GM23338 (cell line): ENCODE measurements at regions not wholly inside any gene's neighbourhood (a gene's known extent, or its start where the extent isn't known, plus 50 kb on each side); places are given as distances from the start of the nearest gene placed in this dataset.

Source experiments
- ATAC-seq: fragments of 200-7000 bp; cut with Tn5 transposase; 3 replicates; pipeline ENCODE4 v1.9.1; 2020
- DNase-seq: peaks from one replicate; pipeline ENCODE4 v3.0.0-alpha.2; 2015; ENCODE audit warnings: low spot score
- H2AFZ ChIP-seq: fragments of 200-600 bp; sonication (generic); 2 replicates; pipeline ENCODE4 v1.8.0; 2016; ENCODE audit warnings: antibody characterized with exemption, mild to moderate bottlenecking, moderate library complexity
- H3F3A ChIP-seq: fragments of 200-600 bp; sonication (generic); replicated peaks from 2 replicates; pipeline ENCODE4 v1.8.0; 2017; ENCODE audit warnings: antibody characterized with exemption, mixed run types, low read depth
- H3K27ac ChIP-seq: fragments of 200-600 bp; sonication (generic); 2 replicates; pipeline ENCODE4 v1.6.1; 2016; ENCODE audit warnings: low read depth
- H3K27me3 ChIP-seq: fragments of 200-600 bp; sonication (generic); 2 replicates; pipeline ENCODE4 v1.8.0; 2016; ENCODE audit warnings: mild to moderate bottlenecking, mixed run types, moderate library complexity; ENCODE audit not compliant: insufficient read depth
- H3K36me3 ChIP-seq: fragments of 200-600 bp; sonication (generic); 2 replicates; pipeline ENCODE4 v1.8.0; 2016; ENCODE audit warnings: mild to moderate bottlenecking; ENCODE audit not compliant: insufficient read depth
- H3K4me1 ChIP-seq: fragments of 200-600 bp; sonication (generic); 2 replicates; pipeline ENCODE4 v1.8.0; 2016; ENCODE audit warnings: mild to moderate bottlenecking, moderate library complexity; ENCODE audit not compliant: insufficient read depth
- H3K4me2 ChIP-seq: fragments of 200-600 bp; sonication (generic); 2 replicates; pipeline ENCODE4 v1.7.1; 2017; ENCODE audit warnings: mixed run types
- H3K4me3 ChIP-seq: fragments of 200-600 bp; sonication (generic); 2 replicates; pipeline ENCODE4 v1.6.1; 2016; ENCODE audit warnings: mixed run types
- H3K79me2 ChIP-seq: fragments of 200-600 bp; sonication (generic); replicated peaks from 2 replicates; pipeline ENCODE4 v1.8.0; 2017; ENCODE audit warnings: mild to moderate bottlenecking; ENCODE audit not compliant: insufficient read depth
- H3K9me2 ChIP-seq: fragments of 200-600 bp; sonication (generic); 2 replicates; pipeline ENCODE4 v1.8.0; 2017; ENCODE audit not compliant: insufficient read depth
- H4K20me1 ChIP-seq: fragments of 200-600 bp; sonication (generic); replicated peaks from 2 replicates; pipeline ENCODE4 v1.8.0; 2017; ENCODE audit warnings: mild to moderate bottlenecking; ENCODE audit not compliant: insufficient read depth
- H3K27ac Mint-ChIP-seq: 2 replicates; pipeline ENCODE4 v1.8.0; 2020; ENCODE audit warnings: inconsistent platforms, mild to moderate bottlenecking, moderate library complexity, mixed read lengths
- H3K27me3 Mint-ChIP-seq: 3 replicates; pipeline ENCODE4 v1.8.0; 2022; ENCODE audit warnings: low read depth, mild to moderate bottlenecking, moderate library complexity, mixed read lengths, inconsistent platforms; ENCODE audit not compliant: insufficient read depth, poor library complexity
- H3K36me3 Mint-ChIP-seq: 3 replicates; pipeline ENCODE4 v1.8.0; 2021; ENCODE audit warnings: low read depth, mild to moderate bottlenecking, inconsistent platforms, moderate library complexity, mixed read lengths
- H3K4me1 Mint-ChIP-seq: 3 replicates; pipeline ENCODE4 v1.8.0; 2020; ENCODE audit warnings: mild to moderate bottlenecking, inconsistent platforms, mixed read lengths
- H3K4me3 Mint-ChIP-seq: 3 replicates; pipeline ENCODE4 v1.8.0; 2021; ENCODE audit warnings: moderate library complexity, mild to moderate bottlenecking, inconsistent platforms, mixed read lengths
- H3K9me3 Mint-ChIP-seq: 3 replicates; pipeline ENCODE4 v1.8.0; 2020; ENCODE audit warnings: moderate library complexity, mild to moderate bottlenecking, inconsistent platforms, mixed read lengths
- CREB1 ChIP-seq: fragments of 250-450 bp; sonication (Bioruptor Pico); IDR thresholded peaks from 2 replicates; pipeline ENCODE4 v1.5.0; 2020; ENCODE audit warnings: low read depth, mild to moderate bottlenecking, moderate library complexity
- EZH2 ChIP-seq: fragments of 200-600 bp; sonication (generic); IDR thresholded peaks from one replicate; pipeline ENCODE4 v1.8.0; 2017; ENCODE audit warnings: antibody characterized with exemption, mild to moderate bottlenecking, low read depth; ENCODE audit not compliant: unreplicated experiment
- EZH2phosphoT487 ChIP-seq: fragments of 200-600 bp; sonication (generic); IDR thresholded peaks from one replicate; pipeline ENCODE4 v1.8.1; 2018; ENCODE audit warnings: antibody characterized with exemption; ENCODE audit not compliant: unreplicated experiment
- JUNB ChIP-seq: IDR thresholded peaks from one replicate; pipeline ENCODE4 v1.6.1; 2016; ENCODE audit warnings: antibody characterized with exemption; ENCODE audit not compliant: unreplicated experiment
- POLR2AphosphoS5 ChIP-seq: IDR thresholded peaks from 2 replicates; pipeline ENCODE4 v1.6.1; 2016; ENCODE audit warnings: antibody characterized with exemption, low read depth
- STAT1 ChIP-seq: IDR thresholded peaks from one replicate; pipeline ENCODE4 v1.6.1; 2016; ENCODE audit warnings: antibody characterized with exemption; ENCODE audit not compliant: unreplicated experiment
- ZNF114 ChIP-seq: fragments of 250-450 bp; sonication (Bioruptor Pico); IDR thresholded peaks from 2 replicates; pipeline ENCODE4 v1.5.0; 2020; ENCODE audit warnings: mild to moderate bottlenecking, moderate library complexity
- ZNF331 ChIP-seq: fragments of 250-450 bp; sonication (Bioruptor Pico); IDR thresholded peaks from 2 replicates; pipeline ENCODE4 v1.5.0; 2020; ENCODE audit warnings: low read depth, mild to moderate bottlenecking, moderate library complexity
- TF ChIP-seq, protein P1 (sequence below), 2 experiments: fragments of 200-600 bp in 1 of 2; sonication (generic) in 1 of 2; conservative IDR thresholded peaks; 2 replicates each; pipeline versions ENCODE4 v1.5.1 to v1.6.1; 2016 to 2017; ENCODE audit warnings: antibody characterized with exemption in 2 of 2, low read depth in 2 of 2, mild to moderate bottlenecking in 2 of 2, moderate library complexity in 1 of 2
- TF ChIP-seq, protein P2 (sequence below): IDR thresholded peaks from 2 replicates; pipeline ENCODE4 v1.6.1; 2016; ENCODE audit warnings: antibody characterized with exemption
- TF ChIP-seq, protein P3 (sequence below): IDR thresholded peaks from one replicate; pipeline ENCODE4 v1.6.1; 2018; ENCODE audit warnings: antibody characterized with exemption; ENCODE audit not compliant: unreplicated experiment
- TF ChIP-seq, protein P4 (sequence below): fragments of 250-450 bp; sonication (Bioruptor Pico); IDR thresholded peaks from 2 replicates; pipeline ENCODE4 v1.5.0; 2020; ENCODE audit warnings: mild to moderate bottlenecking, moderate library complexity

DNA sequence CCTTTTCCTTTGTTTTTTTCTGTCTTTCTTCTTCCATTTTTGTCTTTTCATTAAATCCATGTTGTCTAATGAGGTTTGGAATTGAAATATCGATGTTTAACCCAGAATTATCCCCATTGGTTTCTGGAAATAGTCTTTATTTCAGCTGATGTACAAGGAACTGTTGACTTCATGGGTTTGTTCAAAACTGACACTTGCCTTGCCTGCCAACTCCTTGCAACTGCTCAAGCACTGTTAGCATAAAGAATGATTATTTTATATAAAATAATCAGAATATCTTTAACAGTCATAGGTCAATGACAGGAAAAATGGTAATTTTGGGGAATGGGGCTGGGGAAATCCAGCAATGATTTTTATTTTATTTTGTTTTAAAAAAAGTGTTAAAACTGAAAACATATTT, 359.6 kb upstream of the LCORL start:
- DNase-seq: no peak
- Histone ChIP-seq H3K9me2 (0 out of 2 replicates have a peak, but pooled peaks cover 3% of the 10 kb centered on the region), H3K36me3 (no peaks in the 10 kb centered on the region), H3K27ac (no peak overlapping the region), H3K4me1 (no peaks in the 10 kb centered on the region), H3K79me2 (no peaks in the 10 kb centered on the region), H3K4me3 (no peak overlapping the region), H2AFZ (no peak overlapping the region), H3F3A (no peaks in the 10 kb centered on the region), H3K27me3 (peaks cover 41% of the 10 kb centered on the region), H3K4me2 (no peak overlapping the region), H4K20me1 (no peaks in the 10 kb centered on the region)
- H3K9me3 Mint-ChIP-seq: peaks cover 17% of the 10 kb centered on the region
- H3K27me3 Mint-ChIP-seq: peaks cover 13% of the 10 kb centered on the region
- H3K4me3 Mint-ChIP-seq: no peak overlapping the region
- no peak for ATAC-seq
- H3K36me3 Mint-ChIP-seq: no peaks in the 10 kb centered on the region
- TF ChIP-seq STAT1 (no peak), POLR2AphosphoS5 (no peak), ZNF331 (CRISPR knock-in tag) (no peak), EZH2 (no peak), ZNF114 (no peak), CREB1 (CRISPR knock-in tag) (no peak), EZH2phosphoT487 (no peak), JUNB (no peak)
- TF ChIP-seq, protein P1, sequence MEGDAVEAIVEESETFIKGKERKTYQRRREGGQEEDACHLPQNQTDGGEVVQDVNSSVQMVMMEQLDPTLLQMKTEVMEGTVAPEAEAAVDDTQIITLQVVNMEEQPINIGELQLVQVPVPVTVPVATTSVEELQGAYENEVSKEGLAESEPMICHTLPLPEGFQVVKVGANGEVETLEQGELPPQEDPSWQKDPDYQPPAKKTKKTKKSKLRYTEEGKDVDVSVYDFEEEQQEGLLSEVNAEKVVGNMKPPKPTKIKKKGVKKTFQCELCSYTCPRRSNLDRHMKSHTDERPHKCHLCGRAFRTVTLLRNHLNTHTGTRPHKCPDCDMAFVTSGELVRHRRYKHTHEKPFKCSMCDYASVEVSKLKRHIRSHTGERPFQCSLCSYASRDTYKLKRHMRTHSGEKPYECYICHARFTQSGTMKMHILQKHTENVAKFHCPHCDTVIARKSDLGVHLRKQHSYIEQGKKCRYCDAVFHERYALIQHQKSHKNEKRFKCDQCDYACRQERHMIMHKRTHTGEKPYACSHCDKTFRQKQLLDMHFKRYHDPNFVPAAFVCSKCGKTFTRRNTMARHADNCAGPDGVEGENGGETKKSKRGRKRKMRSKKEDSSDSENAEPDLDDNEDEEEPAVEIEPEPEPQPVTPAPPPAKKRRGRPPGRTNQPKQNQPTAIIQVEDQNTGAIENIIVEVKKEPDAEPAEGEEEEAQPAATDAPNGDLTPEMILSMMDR (conservative IDR thresholded peaks at IDR 0.05; ENCODE audit: low read depth in 2 of 2): no peak
- TF ChIP-seq, protein P2, sequence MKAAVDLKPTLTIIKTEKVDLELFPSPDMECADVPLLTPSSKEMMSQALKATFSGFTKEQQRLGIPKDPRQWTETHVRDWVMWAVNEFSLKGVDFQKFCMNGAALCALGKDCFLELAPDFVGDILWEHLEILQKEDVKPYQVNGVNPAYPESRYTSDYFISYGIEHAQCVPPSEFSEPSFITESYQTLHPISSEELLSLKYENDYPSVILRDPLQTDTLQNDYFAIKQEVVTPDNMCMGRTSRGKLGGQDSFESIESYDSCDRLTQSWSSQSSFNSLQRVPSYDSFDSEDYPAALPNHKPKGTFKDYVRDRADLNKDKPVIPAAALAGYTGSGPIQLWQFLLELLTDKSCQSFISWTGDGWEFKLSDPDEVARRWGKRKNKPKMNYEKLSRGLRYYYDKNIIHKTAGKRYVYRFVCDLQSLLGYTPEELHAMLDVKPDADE: no peak
- TF ChIP-seq, protein P3, sequence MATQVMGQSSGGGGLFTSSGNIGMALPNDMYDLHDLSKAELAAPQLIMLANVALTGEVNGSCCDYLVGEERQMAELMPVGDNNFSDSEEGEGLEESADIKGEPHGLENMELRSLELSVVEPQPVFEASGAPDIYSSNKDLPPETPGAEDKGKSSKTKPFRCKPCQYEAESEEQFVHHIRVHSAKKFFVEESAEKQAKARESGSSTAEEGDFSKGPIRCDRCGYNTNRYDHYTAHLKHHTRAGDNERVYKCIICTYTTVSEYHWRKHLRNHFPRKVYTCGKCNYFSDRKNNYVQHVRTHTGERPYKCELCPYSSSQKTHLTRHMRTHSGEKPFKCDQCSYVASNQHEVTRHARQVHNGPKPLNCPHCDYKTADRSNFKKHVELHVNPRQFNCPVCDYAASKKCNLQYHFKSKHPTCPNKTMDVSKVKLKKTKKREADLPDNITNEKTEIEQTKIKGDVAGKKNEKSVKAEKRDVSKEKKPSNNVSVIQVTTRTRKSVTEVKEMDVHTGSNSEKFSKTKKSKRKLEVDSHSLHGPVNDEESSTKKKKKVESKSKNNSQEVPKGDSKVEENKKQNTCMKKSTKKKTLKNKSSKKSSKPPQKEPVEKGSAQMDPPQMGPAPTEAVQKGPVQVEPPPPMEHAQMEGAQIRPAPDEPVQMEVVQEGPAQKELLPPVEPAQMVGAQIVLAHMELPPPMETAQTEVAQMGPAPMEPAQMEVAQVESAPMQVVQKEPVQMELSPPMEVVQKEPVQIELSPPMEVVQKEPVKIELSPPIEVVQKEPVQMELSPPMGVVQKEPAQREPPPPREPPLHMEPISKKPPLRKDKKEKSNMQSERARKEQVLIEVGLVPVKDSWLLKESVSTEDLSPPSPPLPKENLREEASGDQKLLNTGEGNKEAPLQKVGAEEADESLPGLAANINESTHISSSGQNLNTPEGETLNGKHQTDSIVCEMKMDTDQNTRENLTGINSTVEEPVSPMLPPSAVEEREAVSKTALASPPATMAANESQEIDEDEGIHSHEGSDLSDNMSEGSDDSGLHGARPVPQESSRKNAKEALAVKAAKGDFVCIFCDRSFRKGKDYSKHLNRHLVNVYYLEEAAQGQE: no peak
- TF ChIP-seq, protein P4, sequence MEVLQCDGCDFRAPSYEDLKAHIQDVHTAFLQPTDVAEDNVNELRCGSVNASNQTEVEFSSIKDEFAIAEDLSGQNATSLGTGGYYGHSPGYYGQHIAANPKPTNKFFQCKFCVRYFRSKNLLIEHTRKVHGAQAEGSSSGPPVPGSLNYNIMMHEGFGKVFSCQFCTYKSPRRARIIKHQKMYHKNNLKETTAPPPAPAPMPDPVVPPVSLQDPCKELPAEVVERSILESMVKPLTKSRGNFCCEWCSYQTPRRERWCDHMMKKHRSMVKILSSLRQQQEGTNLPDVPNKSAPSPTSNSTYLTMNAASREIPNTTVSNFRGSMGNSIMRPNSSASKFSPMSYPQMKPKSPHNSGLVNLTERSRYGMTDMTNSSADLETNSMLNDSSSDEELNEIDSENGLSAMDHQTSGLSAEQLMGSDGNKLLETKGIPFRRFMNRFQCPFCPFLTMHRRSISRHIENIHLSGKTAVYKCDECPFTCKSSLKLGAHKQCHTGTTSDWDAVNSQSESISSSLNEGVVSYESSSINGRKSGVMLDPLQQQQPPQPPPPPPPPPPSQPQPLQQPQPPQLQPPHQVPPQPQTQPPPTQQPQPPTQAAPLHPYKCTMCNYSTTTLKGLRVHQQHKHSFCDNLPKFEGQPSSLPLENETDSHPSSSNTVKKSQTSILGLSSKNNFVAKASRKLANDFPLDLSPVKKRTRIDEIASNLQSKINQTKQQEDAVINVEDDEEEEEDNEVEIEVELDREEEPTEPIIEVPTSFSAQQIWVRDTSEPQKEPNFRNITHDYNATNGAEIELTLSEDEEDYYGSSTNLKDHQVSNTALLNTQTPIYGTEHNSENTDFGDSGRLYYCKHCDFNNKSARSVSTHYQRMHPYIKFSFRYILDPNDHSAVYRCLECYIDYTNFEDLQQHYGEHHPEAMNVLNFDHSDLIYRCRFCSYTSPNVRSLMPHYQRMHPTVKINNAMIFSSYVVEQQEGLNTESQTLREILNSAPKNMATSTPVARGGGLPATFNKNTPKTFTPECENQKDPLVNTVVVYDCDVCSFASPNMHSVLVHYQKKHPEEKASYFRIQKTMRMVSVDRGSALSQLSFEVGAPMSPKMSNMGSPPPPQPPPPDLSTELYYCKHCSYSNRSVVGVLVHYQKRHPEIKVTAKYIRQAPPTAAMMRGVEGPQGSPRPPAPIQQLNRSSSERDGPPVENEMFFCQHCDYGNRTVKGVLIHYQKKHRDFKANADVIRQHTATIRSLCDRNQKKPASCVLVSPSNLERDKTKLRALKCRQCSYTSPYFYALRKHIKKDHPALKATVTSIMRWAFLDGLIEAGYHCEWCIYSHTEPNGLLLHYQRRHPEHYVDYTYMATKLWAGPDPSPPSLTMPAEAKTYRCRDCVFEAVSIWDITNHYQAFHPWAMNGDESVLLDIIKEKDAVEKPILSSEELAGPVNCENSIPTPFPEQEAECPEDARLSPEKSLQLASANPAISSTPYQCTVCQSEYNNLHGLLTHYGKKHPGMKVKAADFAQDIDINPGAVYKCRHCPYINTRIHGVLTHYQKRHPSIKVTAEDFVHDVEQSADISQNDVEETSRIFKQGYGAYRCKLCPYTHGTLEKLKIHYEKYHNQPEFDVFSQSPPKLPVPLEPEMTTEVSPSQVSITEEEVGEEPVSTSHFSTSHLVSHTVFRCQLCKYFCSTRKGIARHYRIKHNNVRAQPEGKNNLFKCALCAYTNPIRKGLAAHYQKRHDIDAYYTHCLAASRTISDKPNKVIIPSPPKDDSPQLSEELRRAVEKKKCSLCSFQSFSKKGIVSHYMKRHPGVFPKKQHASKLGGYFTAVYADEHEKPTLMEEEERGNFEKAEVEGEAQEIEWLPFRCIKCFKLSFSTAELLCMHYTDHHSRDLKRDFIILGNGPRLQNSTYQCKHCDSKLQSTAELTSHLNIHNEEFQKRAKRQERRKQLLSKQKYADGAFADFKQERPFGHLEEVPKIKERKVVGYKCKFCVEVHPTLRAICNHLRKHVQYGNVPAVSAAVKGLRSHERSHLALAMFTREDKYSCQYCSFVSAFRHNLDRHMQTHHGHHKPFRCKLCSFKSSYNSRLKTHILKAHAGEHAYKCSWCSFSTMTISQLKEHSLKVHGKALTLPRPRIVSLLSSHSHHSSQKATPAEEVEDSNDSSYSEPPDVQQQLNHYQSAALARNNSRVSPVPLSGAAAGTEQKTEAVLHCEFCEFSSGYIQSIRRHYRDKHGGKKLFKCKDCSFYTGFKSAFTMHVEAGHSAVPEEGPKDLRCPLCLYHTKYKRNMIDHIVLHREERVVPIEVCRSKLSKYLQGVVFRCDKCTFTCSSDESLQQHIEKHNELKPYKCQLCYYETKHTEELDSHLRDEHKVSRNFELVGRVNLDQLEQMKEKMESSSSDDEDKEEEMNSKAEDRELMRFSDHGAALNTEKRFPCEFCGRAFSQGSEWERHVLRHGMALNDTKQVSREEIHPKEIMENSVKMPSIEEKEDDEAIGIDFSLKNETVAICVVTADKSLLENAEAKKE (CRISPR knock-in tag): no peak
- no peaks in the 10 kb centered on the region for H3K4me1 Mint-ChIP-seq
- no peak overlapping the region for H3K27ac Mint-ChIP-seq
